Stimulated activated CD4-positive, alpha-beta T cell treated with anti-CD3 and anti-CD28 coated beads, Interleukin-15, amount 100 ng/mL, for 24 hours (primary cell): ENCODE measurements at regions not wholly inside any gene's neighbourhood (a gene's known extent, or its start where the extent isn't known, plus 50 kb on each side); places are given as distances from the start of the nearest gene placed in this dataset.
"Not testable (repeated sequence)": the region's sequence is repeated elsewhere in the genome, so short reads cannot be mapped to it uniquely, and the experiment has no call there.

ENCODE experiments used
- DNase-seq: peaks from one replicate; pipeline ENCODE4 v3.0.0-alpha.2; 2020

DNA sequence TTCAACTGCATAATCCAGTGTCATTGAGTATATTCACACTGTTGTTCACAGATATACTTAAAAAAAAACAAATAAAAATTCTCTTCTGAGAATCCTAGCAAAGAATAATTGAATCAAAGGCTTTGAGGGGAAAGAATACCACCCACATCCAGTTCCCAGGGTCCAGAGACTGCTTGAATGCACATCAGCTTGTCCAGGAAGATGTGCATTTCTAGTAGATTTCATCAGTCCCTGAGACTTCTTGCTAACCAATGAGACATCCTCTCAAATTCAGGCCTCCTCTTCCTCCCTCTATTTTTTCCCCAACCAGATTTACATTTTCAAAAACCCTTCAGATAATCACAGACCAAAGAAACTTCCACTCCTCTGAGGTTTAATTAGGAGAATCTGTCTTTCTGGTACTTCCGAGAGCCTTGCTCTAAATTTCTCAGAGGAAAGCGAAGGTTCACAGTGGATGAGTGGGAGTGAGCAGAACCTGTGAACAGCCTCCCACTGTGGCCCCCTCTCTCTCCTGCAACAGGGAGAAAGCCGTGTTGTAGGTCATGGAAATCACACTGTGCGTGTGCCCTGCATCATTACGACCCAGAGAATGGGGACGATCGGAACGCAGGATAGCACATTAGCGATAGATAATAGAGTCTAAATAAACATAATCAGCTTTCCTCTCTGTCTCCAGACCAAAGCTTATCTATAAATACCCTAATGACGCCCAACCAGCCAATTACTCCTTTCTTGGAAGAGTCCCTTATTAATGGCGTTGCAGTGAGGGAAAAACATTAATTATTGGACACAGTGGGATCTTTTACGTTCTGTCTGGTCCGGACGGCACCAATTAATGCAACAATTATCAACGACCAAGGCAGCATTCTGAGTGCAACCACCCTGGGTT lies 212.5 kb downstream of the EMX2 start:
- no peak for DNase-seq

DNA sequence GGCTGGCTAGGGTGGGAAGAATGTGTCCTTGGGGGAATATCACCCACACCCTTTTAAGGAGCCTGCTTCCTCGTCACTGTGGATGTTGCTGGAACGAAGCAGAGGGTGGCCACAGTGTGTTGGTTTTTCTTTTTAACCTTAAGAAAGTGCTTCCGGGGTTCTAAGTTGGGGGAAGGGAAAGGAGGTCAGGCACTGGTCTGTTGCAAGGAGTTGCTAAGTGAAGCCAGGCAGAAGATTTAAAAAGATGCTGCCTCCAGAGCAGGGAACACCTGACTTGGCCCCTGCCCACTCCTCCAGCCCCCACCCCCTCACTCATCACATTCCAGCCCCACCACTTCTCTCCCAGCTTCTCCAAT lies 213.1 kb downstream of the EMX2 start:
- no peak for DNase-seq

DNA sequence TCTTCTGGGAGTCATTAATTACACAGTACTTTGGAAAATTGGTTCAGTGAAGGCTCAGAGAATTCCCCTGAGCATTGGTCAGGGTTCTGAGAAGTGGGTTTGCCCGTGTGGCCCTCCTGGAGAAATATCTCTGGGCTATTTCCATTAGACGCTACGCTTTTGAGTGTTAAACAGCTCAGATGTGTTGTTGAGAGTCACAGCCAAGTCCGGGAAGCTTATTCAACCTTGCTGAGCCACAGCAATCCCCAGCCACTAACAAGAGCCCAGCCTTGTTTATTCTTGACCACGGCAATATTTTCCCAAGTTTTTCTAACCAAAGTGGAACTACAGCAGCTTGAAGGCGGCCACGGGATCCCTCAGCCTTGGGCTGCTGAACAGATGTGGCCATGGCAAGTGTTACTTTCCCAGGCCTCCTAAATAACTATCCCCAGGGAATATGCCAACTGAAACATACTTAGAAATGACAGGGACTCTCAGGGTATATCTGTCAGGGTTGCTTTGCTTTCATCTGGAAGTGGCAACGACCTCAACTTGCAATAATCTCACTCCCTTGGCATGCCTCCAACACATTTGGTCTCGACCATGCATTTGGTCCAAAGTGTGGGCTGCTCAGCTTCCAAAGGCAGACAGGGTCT lies 214.7 kb downstream of the EMX2 start:
- no peak for DNase-seq

DNA sequence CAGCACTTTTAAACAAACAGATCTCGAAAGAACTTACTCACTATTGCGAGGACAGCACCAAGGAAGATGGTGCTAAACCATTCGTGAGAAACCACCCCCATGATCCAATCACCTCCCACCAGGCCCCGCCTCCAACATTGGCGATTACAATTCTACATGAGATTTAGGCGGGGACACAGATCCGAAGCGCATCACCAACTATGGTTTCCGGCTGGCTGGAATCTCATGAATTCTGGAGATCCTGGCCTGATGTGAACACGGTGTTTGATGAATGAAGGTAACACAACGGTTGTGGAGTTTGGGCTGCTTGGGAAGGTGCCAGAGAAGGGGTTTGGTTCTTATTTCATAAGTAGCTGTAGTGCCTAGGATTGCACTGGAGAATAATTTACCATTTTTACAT lies 216.7 kb downstream of the EMX2 start:
- DNase-seq = no peak

DNA sequence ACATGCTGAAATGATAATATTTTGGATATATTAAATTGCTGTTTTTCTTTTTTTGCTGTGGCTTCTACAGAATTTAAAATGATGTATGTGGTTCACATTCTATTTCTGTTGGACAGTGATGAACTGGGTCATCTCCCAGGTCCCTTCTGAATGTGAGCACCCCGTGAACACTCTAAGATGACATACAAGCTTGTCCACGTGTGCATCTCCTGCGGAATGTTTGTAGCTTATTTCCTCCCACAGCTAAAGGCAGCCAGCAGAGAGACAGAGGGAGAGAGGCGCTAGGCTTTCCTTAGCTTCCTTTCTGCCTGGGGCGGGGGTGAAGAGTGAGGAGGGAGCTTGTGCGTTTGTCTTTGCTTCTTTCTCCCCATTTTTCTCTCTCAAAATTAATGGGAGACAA lies 219.1 kb downstream of the EMX2 start:
- no peak for DNase-seq

DNA sequence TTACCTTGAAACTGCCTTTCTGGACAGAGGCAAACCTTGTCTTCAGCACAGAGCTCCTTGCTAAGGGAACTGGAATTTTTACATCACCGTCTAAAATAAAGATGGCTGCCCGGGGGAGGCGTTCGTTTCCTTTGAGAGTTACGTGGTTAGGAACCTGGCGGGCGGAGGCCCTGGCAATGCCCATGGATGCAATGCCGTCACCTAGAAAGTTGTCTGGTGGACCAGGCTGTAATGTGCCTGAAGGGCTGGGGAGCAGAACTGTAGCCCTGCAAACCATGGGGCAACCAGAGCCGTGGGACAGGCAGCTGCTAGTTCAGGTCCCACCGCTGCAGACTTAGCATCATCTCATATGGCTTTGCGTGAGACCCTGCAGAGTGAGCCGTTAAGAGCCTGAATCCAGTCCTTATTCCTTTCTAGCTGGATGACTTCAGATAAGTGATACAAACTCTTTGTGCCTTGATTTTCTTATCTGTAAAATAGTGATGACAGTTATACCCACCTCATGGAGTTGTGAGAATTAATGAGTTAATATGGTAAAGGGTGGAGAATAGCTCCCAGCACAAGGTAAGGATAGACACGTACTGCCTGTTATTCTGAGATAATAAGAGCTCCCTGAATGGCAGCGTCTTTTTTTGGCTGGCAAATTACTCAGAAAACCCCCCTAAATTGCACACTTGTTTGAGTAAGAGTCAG lies 219.7 kb downstream of the EMX2 start:
- DNase-seq = no peak

DNA sequence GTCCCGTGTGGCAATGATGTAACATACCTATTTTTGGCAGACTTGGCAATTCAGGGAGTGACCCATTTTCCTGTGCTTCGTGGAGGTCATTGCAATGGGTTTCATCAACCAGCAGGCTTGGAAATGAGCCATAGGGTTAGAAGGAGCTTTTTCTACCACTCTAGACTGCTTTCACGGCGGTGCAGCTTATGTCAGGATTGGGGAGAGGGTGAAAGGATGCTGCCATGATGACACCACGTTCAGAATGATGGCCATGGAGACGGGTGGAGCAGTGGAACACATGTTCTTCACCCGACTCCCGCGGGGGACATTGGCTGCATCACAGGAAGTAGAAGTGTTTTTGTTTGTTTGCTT lies 220.2 kb downstream of the EMX2 start:
- DNase-seq = no peak

DNA sequence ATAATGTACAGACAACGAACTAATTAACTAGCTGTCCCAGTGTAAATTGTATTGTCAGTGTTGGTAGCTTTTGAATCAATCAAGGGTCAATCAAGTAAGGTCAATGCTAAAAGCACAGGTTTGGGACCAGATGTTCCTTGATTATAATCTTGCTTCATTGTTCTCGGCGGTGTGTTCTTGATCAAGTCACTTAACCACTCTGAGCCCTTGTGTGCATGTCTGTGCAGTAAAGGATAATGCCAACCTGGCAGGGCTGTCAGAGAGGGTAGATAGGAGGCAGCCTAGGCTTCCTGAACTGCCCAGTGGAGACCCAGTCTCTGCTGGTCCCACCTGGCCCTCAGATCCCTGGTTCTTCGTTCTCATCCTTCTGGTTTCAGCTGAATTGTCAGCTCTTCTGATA lies 221.0 kb downstream of the EMX2 start:
- DNase-seq = no peak

DNA sequence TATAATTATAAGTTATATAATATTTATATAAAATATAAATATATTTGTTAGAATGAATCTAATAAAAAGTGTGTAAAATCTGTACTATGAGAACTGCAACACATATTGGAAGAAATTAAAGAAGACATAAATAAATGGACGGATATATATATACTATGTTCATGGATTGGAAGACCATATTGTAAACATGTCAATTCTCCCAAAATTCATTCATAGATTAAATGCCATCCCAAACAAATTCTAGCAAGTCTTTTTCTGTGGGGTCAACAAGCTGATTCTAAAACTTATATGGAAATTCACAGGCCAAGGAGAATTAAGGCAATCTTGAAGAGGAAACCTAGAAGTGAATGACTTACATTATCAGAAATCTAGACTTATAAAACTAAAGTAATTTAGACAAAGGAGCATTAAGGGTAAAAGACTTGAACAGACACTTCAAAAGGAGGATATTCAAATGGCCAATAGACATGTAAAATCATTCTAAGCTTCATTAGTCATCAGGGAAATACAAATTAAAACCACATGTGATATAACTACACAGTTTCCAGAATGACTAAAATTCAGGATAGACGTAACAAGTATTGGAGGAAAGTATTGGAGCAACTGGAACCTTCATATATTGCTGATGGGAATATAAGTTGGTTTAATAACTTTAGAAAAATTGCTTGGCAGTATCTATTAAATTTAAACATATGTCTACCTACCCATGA lies 225.9 kb downstream of the EMX2 start:
- no peak for DNase-seq

DNA sequence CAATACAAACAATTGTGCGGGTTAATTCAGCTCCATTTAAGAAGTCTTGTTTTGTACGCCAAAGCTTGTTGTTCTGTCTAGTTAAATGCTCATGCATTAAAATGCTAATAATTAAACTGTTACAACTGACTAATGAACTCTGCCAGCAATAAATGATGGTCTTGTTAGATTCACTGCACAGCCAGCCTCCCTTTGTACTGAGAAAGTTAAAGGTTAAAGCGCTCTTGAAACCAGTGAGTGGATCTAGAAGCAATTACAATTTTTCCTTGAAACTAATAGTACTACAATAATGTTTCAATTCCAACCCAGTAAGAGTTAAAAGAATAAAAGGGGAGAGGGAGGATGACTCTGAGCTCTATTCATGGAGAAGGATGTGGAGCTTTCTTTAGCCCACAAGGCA lies 233.0 kb downstream of the EMX2 start:
- DNase-seq = no peak

DNA sequence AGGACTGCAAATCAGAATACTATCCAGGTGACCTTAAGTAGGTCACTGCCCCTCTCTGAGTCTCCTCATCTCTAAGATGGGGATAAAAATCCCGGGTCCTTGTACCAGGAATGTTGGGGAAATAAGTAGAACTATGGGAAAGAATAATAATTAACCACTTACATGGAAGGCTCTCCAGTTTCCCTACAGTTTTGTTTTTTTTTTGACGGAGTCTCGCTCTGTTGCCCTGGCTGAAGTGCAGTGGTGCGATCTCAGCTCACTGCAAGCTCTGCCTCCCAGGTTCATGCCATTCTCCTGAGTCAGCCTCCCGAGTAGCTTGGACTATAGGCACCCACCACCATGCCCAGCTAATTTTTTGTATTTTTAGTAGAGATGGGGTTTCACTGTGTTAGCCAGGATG lies 234.7 kb downstream of the EMX2 start:
- not testable (repeated sequence) for DNase-seq

DNA sequence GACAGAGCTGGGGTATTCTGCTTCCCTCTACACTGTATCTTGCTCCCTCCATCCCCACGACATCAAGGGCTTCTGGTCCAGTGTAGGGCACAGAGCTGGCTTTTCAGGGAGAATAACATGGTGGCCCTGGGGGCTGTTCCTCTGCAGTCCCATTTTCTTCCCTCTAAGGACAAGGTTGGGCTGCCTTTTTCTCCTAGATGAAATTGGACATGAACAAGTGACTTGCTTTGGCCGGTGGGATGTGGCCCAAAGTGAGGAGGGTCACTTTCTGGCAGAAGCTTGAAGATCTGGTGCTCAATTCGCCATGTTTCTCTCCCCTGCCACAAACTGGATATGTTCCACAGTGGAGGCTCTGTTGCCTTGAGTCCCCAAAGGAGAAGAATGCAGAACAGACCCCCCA lies 235.7 kb downstream of the EMX2 start:
- DNase-seq = no peak

DNA sequence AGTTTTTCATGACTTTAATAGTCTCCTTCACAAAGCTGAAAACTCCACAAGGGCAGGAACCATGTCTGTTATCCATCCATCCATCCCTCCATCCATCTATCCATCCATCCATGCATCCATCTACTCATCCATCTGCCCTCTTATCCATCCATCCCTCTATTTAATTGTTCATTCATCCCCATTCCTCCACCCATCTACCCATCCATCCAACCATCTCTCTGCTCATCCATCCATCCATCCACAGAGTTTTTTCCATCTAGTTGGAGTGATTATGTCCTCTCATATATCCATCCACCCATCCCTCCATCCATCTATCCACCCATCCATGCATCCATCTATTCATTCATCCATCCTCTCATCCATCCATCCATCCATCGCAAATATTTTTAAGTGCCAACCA lies 237.9 kb downstream of the EMX2 start:
- no peak for DNase-seq

DNA sequence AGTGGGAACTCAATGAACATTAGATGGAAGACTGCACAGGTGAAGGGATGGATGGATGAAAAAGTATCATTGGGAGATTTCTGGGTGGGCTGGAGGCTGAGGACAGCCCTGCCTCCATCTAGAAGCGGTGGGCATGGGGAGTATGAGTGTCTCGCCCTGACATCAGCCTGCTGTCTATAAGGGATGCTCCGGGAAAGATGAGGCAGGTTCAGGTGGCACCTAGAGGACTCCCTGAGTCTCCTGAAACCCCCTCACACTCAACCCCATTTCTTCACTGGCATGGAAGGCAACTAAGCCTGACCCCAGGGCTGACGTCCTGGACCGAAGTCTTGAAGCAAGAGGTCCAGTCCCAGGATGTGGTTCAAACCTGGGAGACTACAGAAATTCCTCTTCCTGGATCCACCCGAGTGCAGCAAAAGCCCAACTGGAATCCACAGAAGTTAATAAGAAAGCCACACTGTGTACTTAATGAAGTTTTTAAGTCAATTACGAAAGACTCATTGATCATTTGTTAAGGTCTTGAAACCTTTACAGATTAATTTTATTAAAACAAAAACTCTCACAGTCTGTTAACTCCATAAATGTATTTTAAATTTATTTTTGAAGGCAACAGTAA lies 238.8 kb downstream of the EMX2 start:
- no peak for DNase-seq

DNA sequence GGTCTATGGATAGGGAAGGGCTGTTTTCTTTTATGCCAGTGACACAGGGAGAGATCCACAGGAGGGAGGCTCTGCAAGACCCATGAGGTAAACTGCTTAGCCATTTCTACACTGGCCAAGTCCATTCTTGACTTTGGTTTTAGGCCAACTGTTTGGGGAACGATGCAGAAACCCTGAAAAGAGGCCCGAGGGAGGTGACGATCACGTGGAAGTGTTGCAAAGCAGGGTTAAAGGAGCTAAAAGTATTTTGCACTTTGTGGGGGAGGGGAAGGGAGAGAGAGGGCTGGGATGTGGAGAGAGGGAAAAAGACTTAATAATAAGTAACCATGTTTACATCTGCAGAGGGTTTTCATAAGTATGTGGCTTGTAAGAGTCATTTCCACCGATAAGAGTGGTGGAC lies 239.7 kb downstream of the EMX2 start:
- DNase-seq = no peak

DNA sequence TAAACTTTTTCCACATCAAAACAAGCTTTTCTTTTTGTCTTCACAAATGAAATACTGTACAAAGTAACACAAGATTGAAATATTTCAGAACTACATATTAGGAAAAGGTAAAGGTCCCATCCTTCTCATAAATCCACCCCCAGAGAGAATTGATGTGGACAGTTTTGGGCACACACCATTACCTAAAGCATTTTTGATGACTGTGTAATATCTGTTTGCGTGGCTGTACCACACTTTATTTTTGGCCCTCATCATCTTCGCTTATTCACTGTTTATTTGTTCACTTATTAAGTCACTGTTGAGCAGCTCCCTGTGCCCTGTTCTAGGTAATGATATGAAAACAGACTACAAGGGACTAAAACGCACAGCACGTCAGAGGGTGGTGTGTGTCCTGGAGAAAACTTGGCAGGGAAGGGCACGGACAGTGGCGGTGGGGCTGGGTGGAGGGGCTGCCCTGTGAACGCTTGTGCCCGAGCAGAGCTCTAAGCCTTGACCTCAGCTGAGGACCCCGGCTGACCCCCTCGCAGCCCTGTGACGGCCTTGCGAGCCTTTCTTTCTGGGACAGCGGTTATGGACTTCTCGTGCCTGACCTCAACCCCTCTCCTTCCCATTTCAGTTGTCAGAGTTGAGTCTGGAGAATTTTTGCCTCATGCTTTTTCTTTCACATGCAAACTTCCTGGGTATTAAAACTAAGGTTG lies 241.3 kb downstream of the EMX2 start:
- no peak for DNase-seq

DNA sequence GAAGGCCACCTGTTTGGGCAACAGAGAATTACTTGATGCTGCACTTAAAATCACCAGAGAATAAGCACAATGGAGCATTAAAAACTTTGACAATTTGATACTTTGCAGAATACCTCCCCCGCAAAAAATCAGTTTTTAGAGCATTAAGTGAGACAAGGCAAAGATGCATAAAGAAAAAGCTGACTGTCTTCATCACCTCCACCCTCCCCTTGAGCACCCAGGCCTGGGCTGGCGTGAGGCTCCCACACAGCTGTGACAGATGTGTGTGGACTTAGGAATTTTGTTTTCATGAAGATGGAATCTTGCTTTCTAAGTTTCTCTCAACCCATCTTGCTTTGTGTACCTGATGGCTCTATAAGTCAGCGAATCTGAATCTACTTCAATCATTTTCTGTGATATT lies 242.2 kb downstream of the EMX2 start:
- no peak for DNase-seq

DNA sequence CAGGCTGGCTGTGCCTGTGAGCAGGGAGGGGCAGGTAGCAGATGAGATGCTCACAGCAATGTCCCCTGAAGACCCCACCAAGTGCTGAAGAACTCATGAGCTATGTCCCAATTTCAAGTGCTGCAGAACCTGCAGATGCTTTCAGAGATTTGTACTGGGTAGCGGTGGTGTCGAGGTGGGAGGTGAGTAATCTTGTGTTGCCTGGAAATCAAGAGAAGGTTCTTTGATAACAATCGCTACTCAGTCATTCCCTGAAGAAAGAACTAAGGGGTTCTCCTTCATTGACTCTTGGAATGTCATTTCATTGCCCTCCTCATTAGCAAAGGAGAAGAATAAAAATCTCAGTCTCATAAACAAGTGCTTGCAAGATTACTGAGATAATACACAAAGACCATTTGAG lies 246.4 kb downstream of the EMX2 start:
- DNase-seq = no peak

DNA sequence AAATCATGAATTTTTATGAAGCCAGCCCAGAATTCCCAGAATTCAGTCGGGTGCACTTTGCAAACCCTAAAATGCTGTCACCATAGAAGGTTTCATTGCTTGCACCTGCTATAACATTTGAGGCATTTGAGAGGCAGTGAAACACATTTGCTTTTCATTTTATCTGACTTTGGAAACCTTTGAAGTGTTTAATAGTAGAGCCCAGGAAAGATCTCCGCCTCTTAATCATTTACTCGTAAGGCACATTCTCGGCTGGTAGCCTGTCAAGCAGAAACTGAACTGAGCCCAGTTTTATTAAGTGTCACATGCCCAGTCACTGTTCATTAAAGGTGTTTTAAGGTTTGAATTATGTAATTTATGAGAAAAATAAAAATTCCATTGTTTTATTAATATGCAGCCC lies 247.6 kb downstream of the EMX2 start:
- no peak for DNase-seq

DNA sequence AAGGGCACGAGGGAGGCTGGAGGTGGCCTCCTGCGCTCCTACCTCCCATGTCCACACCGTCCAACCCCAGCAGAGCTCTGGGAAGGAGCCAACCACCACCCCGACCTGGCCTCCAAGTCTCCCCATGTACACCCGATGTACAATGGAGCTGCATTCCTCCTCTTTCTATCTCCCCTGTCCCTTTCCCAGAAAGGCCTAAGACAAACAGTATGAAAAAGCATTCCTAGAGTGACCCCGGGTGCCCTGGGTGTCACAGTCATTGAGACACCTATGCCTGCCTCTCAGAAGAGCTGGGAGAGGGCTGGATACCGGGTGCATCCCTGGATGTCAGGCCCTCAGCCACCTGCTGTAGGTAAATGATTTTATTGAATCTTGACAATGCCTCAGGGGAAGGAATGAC lies 248.1 kb downstream of the EMX2 start:
- no peak for DNase-seq

DNA sequence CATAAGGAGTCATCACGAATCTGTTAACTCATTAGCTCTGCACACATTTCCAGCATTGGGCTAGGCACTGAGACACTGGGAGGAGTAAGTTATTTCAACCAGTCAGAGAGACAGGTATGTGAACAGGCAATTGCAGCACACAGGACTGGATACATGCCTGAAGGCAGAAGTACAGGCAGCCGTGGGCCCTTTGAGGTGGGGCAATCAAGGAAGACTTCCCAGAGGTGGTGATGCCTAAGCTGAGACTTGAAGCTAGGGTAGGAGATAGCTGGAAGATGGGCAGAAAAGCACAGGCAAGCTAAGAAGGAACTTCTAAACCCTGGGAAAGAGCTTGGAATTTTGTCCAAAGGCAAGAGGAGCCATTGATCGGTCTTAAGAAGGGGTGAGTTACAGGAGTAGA lies 249.7 kb downstream of the EMX2 start:
- DNase-seq = no peak

DNA sequence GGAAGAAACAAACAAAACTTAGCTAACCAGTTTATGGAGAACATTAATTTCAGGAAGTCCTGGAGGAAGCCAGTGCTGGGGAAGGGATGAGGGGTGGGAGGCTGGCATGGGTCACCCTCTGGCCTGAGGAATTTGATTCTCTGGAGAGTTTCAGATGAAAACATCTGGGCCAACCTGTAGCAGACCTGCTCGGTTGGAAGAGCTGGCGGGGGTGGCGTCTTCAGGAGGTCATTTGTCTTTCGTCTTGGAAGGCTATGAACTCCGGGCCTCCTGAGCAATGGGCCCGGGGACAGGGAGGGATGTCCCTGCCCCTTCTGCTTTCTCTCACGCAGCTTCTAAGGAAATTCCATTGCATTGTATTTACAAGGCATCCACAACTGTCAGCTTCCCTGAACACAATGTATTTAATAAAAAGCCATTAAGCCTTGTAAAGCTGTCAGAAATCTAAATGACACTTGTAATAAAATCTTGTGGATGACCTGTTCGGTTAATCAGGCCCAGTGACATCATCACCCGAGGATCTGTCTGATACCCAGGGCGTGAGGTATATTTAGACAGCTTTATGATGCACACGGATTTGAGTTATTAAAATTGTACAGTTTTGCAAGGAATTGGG lies 250.5 kb downstream of the RAB11FIP2 start:
- DNase-seq = no peak
